ENCODE measurements at regions not wholly inside any gene's neighbourhood (a gene's known extent, or its start where the extent isn't known, plus 50 kb on each side); places are given as distances from the start of the nearest gene placed in this dataset.
"Not testable (repeated sequence)": the region's sequence is repeated elsewhere in the genome, so short reads cannot be mapped to it uniquely, and the experiment has no call there.

- not testable (repeated sequence) for H3K36me3 ChIP-seq (ENCODE audit: control insufficient read depth, insufficient read depth, low read length); H3K4me3 ChIP-seq (ENCODE audit: low read length); H3K27ac ChIP-seq (ENCODE audit: low read length); H3K9me3 ChIP-seq (ENCODE audit: control insufficient read depth, low read depth, low read length); DNase-seq; H3K27me3 ChIP-seq (ENCODE audit: control insufficient read depth, insufficient read depth, low read length); H3K4me1 ChIP-seq (ENCODE audit: control insufficient read depth, insufficient read depth, low read length)
- whole genome bisulfite sequencing (ENCODE audit: insufficient coverage, low lambda C conversion rate) = no CpG with 5 or more reads among the region's 1 CpG
These were observed 737.2 kb upstream of the TPTE start for GRCh38 chr21:9784201-9784600.

- H3K4me1 ChIP-seq (ENCODE audit: control insufficient read depth, insufficient read depth, low read length); H3K27ac ChIP-seq (ENCODE audit: low read length); H3K36me3 ChIP-seq (ENCODE audit: control insufficient read depth, insufficient read depth, low read length); DNase-seq; H3K27me3 ChIP-seq (ENCODE audit: control insufficient read depth, insufficient read depth, low read length); H3K9me3 ChIP-seq (ENCODE audit: control insufficient read depth, low read depth, low read length); H3K4me3 ChIP-seq (ENCODE audit: low read length): not testable (repeated sequence)
- no CpG with 5 or more reads among the region's 7 CpGs for WGBS (ENCODE audit: insufficient coverage, low lambda C conversion rate)
These were observed 735.3 kb upstream of the TPTE start for GRCh38 chr21:9786092-9786491.

- H3K4me1 ChIP-seq (ENCODE audit: control insufficient read depth, insufficient read depth, low read length); H3K27ac ChIP-seq (ENCODE audit: low read length); H3K36me3 ChIP-seq (ENCODE audit: control insufficient read depth, insufficient read depth, low read length); H3K4me3 ChIP-seq (ENCODE audit: low read length); H3K9me3 ChIP-seq (ENCODE audit: control insufficient read depth, low read depth, low read length); DNase-seq; H3K27me3 ChIP-seq (ENCODE audit: control insufficient read depth, insufficient read depth, low read length): not testable (repeated sequence)
- WGBS (ENCODE audit: insufficient coverage, low lambda C conversion rate) = 50% methylated on average over 1 of the region's 5 CpGs
These were observed 733.1 kb upstream of the TPTE start for GRCh38 chr21:9788281-9788680.

- H3K4me3 ChIP-seq (ENCODE audit: low read length); H3K27me3 ChIP-seq (ENCODE audit: control insufficient read depth, insufficient read depth, low read length); H3K9me3 ChIP-seq (ENCODE audit: control insufficient read depth, low read depth, low read length); H3K27ac ChIP-seq (ENCODE audit: low read length); H3K4me1 ChIP-seq (ENCODE audit: control insufficient read depth, insufficient read depth, low read length); H3K36me3 ChIP-seq (ENCODE audit: control insufficient read depth, insufficient read depth, low read length): not testable (repeated sequence)
- peak in 1 of 2 donors; percentile 10 for DNase-seq
- WGBS (ENCODE audit: insufficient coverage, low lambda C conversion rate) = 59% methylated on average over 3 of the region's 6 CpGs
These were observed 731.0 kb upstream of the TPTE start for GRCh38 chr21:9790354-9790753.

GRCh38 chr21:9791453-9791852, 729.9 kb upstream of the TPTE start:
- not testable (repeated sequence) for H3K27me3 ChIP-seq (ENCODE audit: control insufficient read depth, insufficient read depth, low read length); H3K9me3 ChIP-seq (ENCODE audit: control insufficient read depth, low read depth, low read length); H3K4me1 ChIP-seq (ENCODE audit: control insufficient read depth, insufficient read depth, low read length); H3K36me3 ChIP-seq (ENCODE audit: control insufficient read depth, insufficient read depth, low read length); DNase-seq; H3K4me3 ChIP-seq (ENCODE audit: low read length); H3K27ac ChIP-seq (ENCODE audit: low read length)
- 63% methylated on average over 1 of the region's 2 CpGs for WGBS (ENCODE audit: insufficient coverage, low lambda C conversion rate)

- 38% methylated on average over 1 of the region's 4 CpGs for WGBS (ENCODE audit: insufficient coverage, low lambda C conversion rate)
- H3K36me3 ChIP-seq (ENCODE audit: control insufficient read depth, insufficient read depth, low read length); H3K4me1 ChIP-seq (ENCODE audit: control insufficient read depth, insufficient read depth, low read length); DNase-seq; H3K27me3 ChIP-seq (ENCODE audit: control insufficient read depth, insufficient read depth, low read length); H3K9me3 ChIP-seq (ENCODE audit: control insufficient read depth, low read depth, low read length); H3K4me3 ChIP-seq (ENCODE audit: low read length); H3K27ac ChIP-seq (ENCODE audit: low read length): not testable (repeated sequence)
These were observed 726.1 kb upstream of the TPTE start for GRCh38 chr21:9795291-9795690.

GRCh38 chr21:9796293-9796692, 725.1 kb upstream of the TPTE start:
- not testable (repeated sequence) for H3K4me3 ChIP-seq (ENCODE audit: low read length); H3K36me3 ChIP-seq (ENCODE audit: control insufficient read depth, insufficient read depth, low read length); DNase-seq; H3K9me3 ChIP-seq (ENCODE audit: control insufficient read depth, low read depth, low read length); H3K4me1 ChIP-seq (ENCODE audit: control insufficient read depth, insufficient read depth, low read length); H3K27ac ChIP-seq (ENCODE audit: low read length); H3K27me3 ChIP-seq (ENCODE audit: control insufficient read depth, insufficient read depth, low read length)

- not testable (repeated sequence) for H3K27ac ChIP-seq (ENCODE audit: low read length); H3K4me3 ChIP-seq (ENCODE audit: low read length); H3K27me3 ChIP-seq (ENCODE audit: control insufficient read depth, insufficient read depth, low read length); H3K9me3 ChIP-seq (ENCODE audit: control insufficient read depth, low read depth, low read length); H3K36me3 ChIP-seq (ENCODE audit: control insufficient read depth, insufficient read depth, low read length); H3K4me1 ChIP-seq (ENCODE audit: control insufficient read depth, insufficient read depth, low read length); DNase-seq
- no CpG with 5 or more reads among the region's 5 CpGs for WGBS (ENCODE audit: insufficient coverage, low lambda C conversion rate)
These were observed 713.7 kb upstream of the TPTE start for GRCh38 chr21:9807675-9808074.

GRCh38 chr21:9811223-9812004, 710.0 kb upstream of the TPTE start:
- not testable (repeated sequence) for H3K27ac ChIP-seq (ENCODE audit: low read length); H3K4me3 ChIP-seq (ENCODE audit: low read length); H3K9me3 ChIP-seq (ENCODE audit: control insufficient read depth, low read depth, low read length); H3K36me3 ChIP-seq (ENCODE audit: control insufficient read depth, insufficient read depth, low read length); DNase-seq; H3K27me3 ChIP-seq (ENCODE audit: control insufficient read depth, insufficient read depth, low read length); H3K4me1 ChIP-seq (ENCODE audit: control insufficient read depth, insufficient read depth, low read length)
- no CpG with 5 or more reads among the region's 50 CpGs for WGBS (ENCODE audit: insufficient coverage, low lambda C conversion rate)

- H3K4me1 ChIP-seq (ENCODE audit: control insufficient read depth, insufficient read depth, low read length); DNase-seq; H3K27ac ChIP-seq (ENCODE audit: low read length); H3K9me3 ChIP-seq (ENCODE audit: control insufficient read depth, low read depth, low read length); H3K36me3 ChIP-seq (ENCODE audit: control insufficient read depth, insufficient read depth, low read length); H3K27me3 ChIP-seq (ENCODE audit: control insufficient read depth, insufficient read depth, low read length); H3K4me3 ChIP-seq (ENCODE audit: low read length): not testable (repeated sequence)
- WGBS (ENCODE audit: insufficient coverage, low lambda C conversion rate) = no CpG with 5 or more reads among the region's 35 CpGs
These were observed 708.9 kb upstream of the TPTE start for GRCh38 chr21:9812507-9812906.

Measured in large intestine (tissue), 3 donors.